HCT116 (cell line): ENCODE measurements at regions not wholly inside any gene's neighbourhood (a gene's known extent, or its start where the extent isn't known, plus 50 kb on each side); places are given as distances from the start of the nearest gene placed in this dataset.

Experiments used
- ATAC-seq: fragments of 200-7000 bp; cut with Tn5 transposase; 2 replicates; pipeline ENCODE4 v1.9.1; 2020; ENCODE audit warnings: mild to moderate bottlenecking, moderate library complexity
- BruUV-seq: library from RNA; stranded (reverse); fragments of 400-500 nt; replicated peaks from 2 replicates; lab custom pipeline; 2021; lab: Mats Ljungman, UMichigan
- CTCF ChIA-PET: fragments of 300-600 bp; sonication (Branson Sonifier 250); formaldehyde crosslinking; loops from one replicate; lab custom pipeline; 2021; ENCODE audit warnings: antibody characterized with exemption; lab: Charles Lee
- POLR2A ChIA-PET: fragments of 300-600, 350-600 bp; sonication (Branson Sonifier 250); formaldehyde crosslinking; loops from one replicate; lab custom pipeline; 2021; ENCODE audit warnings: antibody characterized with exemption; lab: Charles Lee
- RAD21 ChIA-PET, 2 experiments: fragments of 300-600 bp; sonication (Branson Sonifier 250); formaldehyde crosslinking; loops; one replicate each; lab custom pipeline; 2023; ENCODE audit warnings: low total read pairs in 2 of 2; ENCODE audit not compliant: uncharacterized antibody in 2 of 2, unreplicated experiment in 2 of 2, low non-redundant PET in 1 of 2; lab: Charles Lee
- DNase-seq: peaks from one replicate; pipeline ENCODE4 v3.0.0-alpha.2; 2010; ENCODE audit warnings: low read depth, low spot score
- H2AFZ ChIP-seq: fragments of 200-600 bp; shearing (Covaris generic), sonication (generic); 2 replicates; pipeline ENCODE4 v1.6.1; 2017; ENCODE audit warnings: low read depth, mixed run types, mixed read lengths, antibody characterized with exemption, low read length; ENCODE audit not compliant: poor library complexity, severe bottlenecking
- H3K27ac ChIP-seq: 2 replicates; pipeline ENCODE4 v1.5.1; 2012; ENCODE audit warnings: low read depth, low read length
- H3K27me3 ChIP-seq: fragments of 200-600 bp; sonication (generic); 2 replicates; pipeline ENCODE4 v1.6.1; 2016; ENCODE audit warnings: mixed run types, low read length, mixed read lengths; ENCODE audit not compliant: insufficient read depth
- H3K36me3 ChIP-seq, 2 experiments: fragments of 200-500 bp in 1 of 2; fragments of 200-600 bp in 1 of 2; sonication (Bioruptor generic) in 1 of 2; sonication (generic) in 1 of 2; 2 replicates each; pipeline versions ENCODE4 v1.5.1 to v1.6.1; 2014 to 2016; ENCODE audit warnings: low read length in 2 of 2, inconsistent platforms in 1 of 2, mixed read lengths in 1 of 2, mixed run types in 1 of 2; ENCODE audit not compliant: insufficient read depth in 2 of 2, control insufficient read depth in 1 of 2
- H3K4me1 ChIP-seq, 2 experiments: fragments of 200-600 bp in 1 of 2; sonication (generic) in 1 of 2; 2 replicates each; pipeline versions ENCODE4 v1.5.1 to v1.6.1; 2012 to 2017; ENCODE audit warnings: low read length in 2 of 2, inconsistent platforms in 1 of 2, mild to moderate bottlenecking in 1 of 2, mixed read lengths in 1 of 2, mixed run types in 1 of 2, moderate library complexity in 1 of 2; ENCODE audit not compliant: insufficient read depth in 2 of 2, control insufficient read depth in 1 of 2
- H3K4me2 ChIP-seq: fragments of 200-600 bp; sonication (generic); 2 replicates; pipeline ENCODE4 v1.6.1; 2017; ENCODE audit warnings: mixed run types, low read length, mixed read lengths
- H3K4me3 ChIP-seq, 2 experiments: fragments of 200-600 bp in 1 of 2; sonication (generic) in 1 of 2; replicated peaks in 1 of 2; 2 replicates each; pipeline ENCODE4 v1.5.1; 2011 to 2016; ENCODE audit warnings: low read length in 2 of 2, control low read depth in 1 of 2, low read depth in 1 of 2, mild to moderate bottlenecking in 1 of 2, mixed read lengths in 1 of 2, mixed run types in 1 of 2
- H3K79me2 ChIP-seq: fragments of 200-600 bp; sonication (generic); 2 replicates; pipeline ENCODE4 v1.6.1; 2017; ENCODE audit warnings: mild to moderate bottlenecking, mixed run types, low read length, moderate library complexity, mixed read lengths; ENCODE audit not compliant: insufficient read depth
- H3K9ac ChIP-seq: fragments of 200-600 bp; sonication (generic); 2 replicates; pipeline ENCODE4 v1.6.1; 2016; ENCODE audit warnings: low read length, mixed read lengths
- H3K9me2 ChIP-seq: fragments of 200-600 bp; sonication (generic), shearing (Covaris generic); 2 replicates; pipeline ENCODE4 v1.6.1; 2017; ENCODE audit warnings: mixed run types, mild to moderate bottlenecking, moderate library complexity; ENCODE audit not compliant: insufficient read depth
- H3K9me3 ChIP-seq, 2 experiments: fragments of 200-500 bp in 1 of 2; fragments of 200-600 bp in 1 of 2; sonication (Bioruptor generic) in 1 of 2; sonication (generic) in 1 of 2; 2 replicates each; pipeline ENCODE4 v1.6.1; 2014 to 2017; ENCODE audit warnings: low read length in 2 of 2, mixed read lengths in 2 of 2, inconsistent platforms in 1 of 2, low read depth in 1 of 2, mild to moderate bottlenecking in 1 of 2, mixed run types in 1 of 2, moderate library complexity in 1 of 2; ENCODE audit not compliant: control insufficient read depth in 1 of 2, insufficient read depth in 1 of 2
- H4K20me1 ChIP-seq: fragments of 200-600 bp; sonication (generic), shearing (Covaris generic); 2 replicates; pipeline ENCODE4 v1.6.1; 2017; ENCODE audit warnings: mixed run types, mild to moderate bottlenecking, moderate library complexity; ENCODE audit not compliant: insufficient read depth
- CBX3 ChIP-seq: IDR thresholded peaks from 2 replicates; pipeline ENCODE4 v1.6.1; 2012; ENCODE audit warnings: low read depth
- FOSL1 ChIP-seq: IDR thresholded peaks from 2 replicates; pipeline ENCODE4 v1.6.1; 2012; ENCODE audit warnings: low read depth
- POLR2A ChIP-seq: IDR thresholded peaks from 2 replicates; pipeline ENCODE4 v1.7.0; 2011; ENCODE audit warnings: borderline replicate concordance; ENCODE audit not compliant: insufficient read depth, insufficient read length; ENCODE audit errors: extremely low read depth
- POLR2AphosphoS5 ChIP-seq: IDR thresholded peaks from 2 replicates; pipeline ENCODE4 v1.6.1; 2011; ENCODE audit warnings: mild to moderate bottlenecking, low read depth, low read length, moderate library complexity
- RAD21 ChIP-seq: IDR thresholded peaks from 2 replicates; pipeline ENCODE4 v1.6.1; 2012; ENCODE audit warnings: low read depth, mild to moderate bottlenecking
- SIN3A ChIP-seq: IDR thresholded peaks from 2 replicates; pipeline ENCODE4 v1.6.1; 2012; ENCODE audit warnings: low read depth
- SP1 ChIP-seq: IDR thresholded peaks from 2 replicates; pipeline ENCODE4 v1.6.1; 2012; ENCODE audit warnings: low read depth
- SRF ChIP-seq: IDR thresholded peaks from 2 replicates; pipeline ENCODE4 v1.6.1; 2012; ENCODE audit warnings: low read depth
- TCF7L2 ChIP-seq: IDR thresholded peaks from 2 replicates; pipeline ENCODE4 v1.7.0; 2011; ENCODE audit warnings: borderline replicate concordance, inconsistent platforms; ENCODE audit not compliant: insufficient read depth, insufficient read length; ENCODE audit errors: extremely low read depth
- YY1 ChIP-seq: IDR thresholded peaks from 2 replicates; pipeline ENCODE4 v1.6.1; 2011; ENCODE audit warnings: low read length, low read depth, moderate library complexity, mild to moderate bottlenecking; ENCODE audit not compliant: insufficient replicate concordance; ENCODE audit errors: extremely low read depth
- ZFX ChIP-seq: fragments of 450-650 bp; IDR thresholded peaks from 2 replicates; pipeline ENCODE4 v1.6.1; 2017
- intact Hi-C: fragments of 100-400 bp; cut with micrococcal nuclease; formaldehyde crosslinking; loops from 2 replicates; pipeline ENCODE4 v1.10.0; 2022
- TF ChIP-seq, protein P1 (sequence below): IDR thresholded peaks from 2 replicates; pipeline ENCODE4 v1.6.1; 2012; ENCODE audit warnings: low read depth
- TF ChIP-seq, protein P2 (sequence below): IDR thresholded peaks from 2 replicates; pipeline ENCODE4 v1.6.1; 2011; ENCODE audit warnings: mild to moderate bottlenecking, low read length, moderate library complexity; ENCODE audit not compliant: insufficient replicate concordance; ENCODE audit errors: extremely low read depth
- TF ChIP-seq, protein P3 (sequence below), 3 experiments: fragments of 200-600 bp in 1 of 3; sonication (generic) in 1 of 3; IDR thresholded peaks in 2 of 3; conservative IDR thresholded peaks in 1 of 3; 2 replicates each; pipeline ENCODE4 v1.5.1; 2012 to 2017; ENCODE audit warnings: low read depth in 2 of 3, low read length in 2 of 3, antibody characterized with exemption in 1 of 3, borderline replicate concordance in 1 of 3, control low read depth in 1 of 3, mild to moderate bottlenecking in 1 of 3, mixed read lengths in 1 of 3, mixed run types in 1 of 3, moderate library complexity in 1 of 3; ENCODE audit not compliant: insufficient read depth in 1 of 3
- TF ChIP-seq, protein P4 (sequence below): IDR thresholded peaks from 2 replicates; pipeline ENCODE4 v1.6.1; 2012
- TF ChIP-seq, protein P5 (sequence below): IDR thresholded peaks from 2 replicates; pipeline ENCODE4 v1.6.1; 2012

DNA sequence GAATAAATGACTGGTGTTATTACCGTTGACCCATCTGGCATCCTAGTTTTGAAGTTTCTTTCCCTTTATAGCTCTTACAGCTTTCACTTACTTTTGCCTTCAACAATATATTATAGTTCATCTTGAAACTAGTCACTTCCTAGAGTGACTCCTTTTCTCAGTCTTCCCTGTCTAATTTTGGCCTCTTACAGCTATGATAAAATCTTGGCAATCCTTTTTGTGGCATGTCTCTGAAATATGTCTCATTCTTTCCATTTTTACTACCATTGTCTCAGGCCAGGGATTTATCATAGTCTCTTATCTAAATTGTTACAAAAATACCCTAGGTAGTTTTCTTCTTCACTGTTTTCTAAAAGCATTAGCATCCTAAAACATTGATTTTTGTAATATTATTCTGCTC, 621.3 kb upstream of the ZNF608 start:
- Histone ChIP-seq H2AFZ (no peak overlapping the region), H4K20me1 (no peaks in the 10 kb centered on the region), H3K27me3 (no peaks in the 10 kb centered on the region), H3K4me3 (no peak overlapping the region), H3K9ac (no peak overlapping the region), H3K27ac (no peak overlapping the region), H3K9me3 (no peaks in the 10 kb centered on the region), H3K79me2 (no peaks in the 10 kb centered on the region), H3K4me2 (no peak overlapping the region), H3K9me2 (no peaks in the 10 kb centered on the region), H3K4me1 (no peaks in the 10 kb centered on the region), H3K36me3 (no peaks in the 10 kb centered on the region)
- TF ChIP-seq, protein P1, sequence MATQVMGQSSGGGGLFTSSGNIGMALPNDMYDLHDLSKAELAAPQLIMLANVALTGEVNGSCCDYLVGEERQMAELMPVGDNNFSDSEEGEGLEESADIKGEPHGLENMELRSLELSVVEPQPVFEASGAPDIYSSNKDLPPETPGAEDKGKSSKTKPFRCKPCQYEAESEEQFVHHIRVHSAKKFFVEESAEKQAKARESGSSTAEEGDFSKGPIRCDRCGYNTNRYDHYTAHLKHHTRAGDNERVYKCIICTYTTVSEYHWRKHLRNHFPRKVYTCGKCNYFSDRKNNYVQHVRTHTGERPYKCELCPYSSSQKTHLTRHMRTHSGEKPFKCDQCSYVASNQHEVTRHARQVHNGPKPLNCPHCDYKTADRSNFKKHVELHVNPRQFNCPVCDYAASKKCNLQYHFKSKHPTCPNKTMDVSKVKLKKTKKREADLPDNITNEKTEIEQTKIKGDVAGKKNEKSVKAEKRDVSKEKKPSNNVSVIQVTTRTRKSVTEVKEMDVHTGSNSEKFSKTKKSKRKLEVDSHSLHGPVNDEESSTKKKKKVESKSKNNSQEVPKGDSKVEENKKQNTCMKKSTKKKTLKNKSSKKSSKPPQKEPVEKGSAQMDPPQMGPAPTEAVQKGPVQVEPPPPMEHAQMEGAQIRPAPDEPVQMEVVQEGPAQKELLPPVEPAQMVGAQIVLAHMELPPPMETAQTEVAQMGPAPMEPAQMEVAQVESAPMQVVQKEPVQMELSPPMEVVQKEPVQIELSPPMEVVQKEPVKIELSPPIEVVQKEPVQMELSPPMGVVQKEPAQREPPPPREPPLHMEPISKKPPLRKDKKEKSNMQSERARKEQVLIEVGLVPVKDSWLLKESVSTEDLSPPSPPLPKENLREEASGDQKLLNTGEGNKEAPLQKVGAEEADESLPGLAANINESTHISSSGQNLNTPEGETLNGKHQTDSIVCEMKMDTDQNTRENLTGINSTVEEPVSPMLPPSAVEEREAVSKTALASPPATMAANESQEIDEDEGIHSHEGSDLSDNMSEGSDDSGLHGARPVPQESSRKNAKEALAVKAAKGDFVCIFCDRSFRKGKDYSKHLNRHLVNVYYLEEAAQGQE: no peak
- TF ChIP-seq SIN3A: no peak
- TF ChIP-seq, protein P2, sequence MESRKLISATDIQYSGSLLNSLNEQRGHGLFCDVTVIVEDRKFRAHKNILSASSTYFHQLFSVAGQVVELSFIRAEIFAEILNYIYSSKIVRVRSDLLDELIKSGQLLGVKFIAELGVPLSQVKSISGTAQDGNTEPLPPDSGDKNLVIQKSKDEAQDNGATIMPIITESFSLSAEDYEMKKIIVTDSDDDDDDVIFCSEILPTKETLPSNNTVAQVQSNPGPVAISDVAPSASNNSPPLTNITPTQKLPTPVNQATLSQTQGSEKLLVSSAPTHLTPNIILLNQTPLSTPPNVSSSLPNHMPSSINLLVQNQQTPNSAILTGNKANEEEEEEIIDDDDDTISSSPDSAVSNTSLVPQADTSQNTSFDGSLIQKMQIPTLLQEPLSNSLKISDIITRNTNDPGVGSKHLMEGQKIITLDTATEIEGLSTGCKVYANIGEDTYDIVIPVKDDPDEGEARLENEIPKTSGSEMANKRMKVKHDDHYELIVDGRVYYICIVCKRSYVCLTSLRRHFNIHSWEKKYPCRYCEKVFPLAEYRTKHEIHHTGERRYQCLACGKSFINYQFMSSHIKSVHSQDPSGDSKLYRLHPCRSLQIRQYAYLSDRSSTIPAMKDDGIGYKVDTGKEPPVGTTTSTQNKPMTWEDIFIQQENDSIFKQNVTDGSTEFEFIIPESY: no peak
- no peak for TF ChIP-seq SRF
- no peak for TF ChIP-seq ZFX
- no peak for TF ChIP-seq TCF7L2
- no peak for TF ChIP-seq FOSL1
- no peak for TF ChIP-seq CBX3
- TF ChIP-seq, protein P3, sequence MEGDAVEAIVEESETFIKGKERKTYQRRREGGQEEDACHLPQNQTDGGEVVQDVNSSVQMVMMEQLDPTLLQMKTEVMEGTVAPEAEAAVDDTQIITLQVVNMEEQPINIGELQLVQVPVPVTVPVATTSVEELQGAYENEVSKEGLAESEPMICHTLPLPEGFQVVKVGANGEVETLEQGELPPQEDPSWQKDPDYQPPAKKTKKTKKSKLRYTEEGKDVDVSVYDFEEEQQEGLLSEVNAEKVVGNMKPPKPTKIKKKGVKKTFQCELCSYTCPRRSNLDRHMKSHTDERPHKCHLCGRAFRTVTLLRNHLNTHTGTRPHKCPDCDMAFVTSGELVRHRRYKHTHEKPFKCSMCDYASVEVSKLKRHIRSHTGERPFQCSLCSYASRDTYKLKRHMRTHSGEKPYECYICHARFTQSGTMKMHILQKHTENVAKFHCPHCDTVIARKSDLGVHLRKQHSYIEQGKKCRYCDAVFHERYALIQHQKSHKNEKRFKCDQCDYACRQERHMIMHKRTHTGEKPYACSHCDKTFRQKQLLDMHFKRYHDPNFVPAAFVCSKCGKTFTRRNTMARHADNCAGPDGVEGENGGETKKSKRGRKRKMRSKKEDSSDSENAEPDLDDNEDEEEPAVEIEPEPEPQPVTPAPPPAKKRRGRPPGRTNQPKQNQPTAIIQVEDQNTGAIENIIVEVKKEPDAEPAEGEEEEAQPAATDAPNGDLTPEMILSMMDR (IDR thresholded peaks at IDR 0.05 in 2 of 3, conservative IDR thresholded peaks at IDR 0.05 in 1 of 3; ENCODE audit: borderline replicate concordance in 1 of 3, insufficient read depth in 1 of 3, low read depth in 2 of 3, low read length in 2 of 3): no peak
- TF ChIP-seq, protein P4, sequence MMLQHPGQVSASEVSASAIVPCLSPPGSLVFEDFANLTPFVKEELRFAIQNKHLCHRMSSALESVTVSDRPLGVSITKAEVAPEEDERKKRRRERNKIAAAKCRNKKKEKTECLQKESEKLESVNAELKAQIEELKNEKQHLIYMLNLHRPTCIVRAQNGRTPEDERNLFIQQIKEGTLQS: no peak
- TF ChIP-seq POLR2AphosphoS5: no peak
- no peak for TF ChIP-seq YY1
- TF ChIP-seq SP1: no peak
- TF ChIP-seq POLR2A: no peak
- TF ChIP-seq, protein P5, sequence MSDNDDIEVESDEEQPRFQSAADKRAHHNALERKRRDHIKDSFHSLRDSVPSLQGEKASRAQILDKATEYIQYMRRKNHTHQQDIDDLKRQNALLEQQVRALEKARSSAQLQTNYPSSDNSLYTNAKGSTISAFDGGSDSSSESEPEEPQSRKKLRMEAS: no peak
- no peak for TF ChIP-seq RAD21
- CTCF ChIA-PET: no interaction called here
- intact Hi-C loops: no loop called here
- ATAC-seq (no peak), DNase-seq (no peak)
- no TSS peak for BruUV-seq
- POLR2A ChIA-PET: no interaction called here
- RAD21 ChIA-PET: interaction anchor here in 1 of 2 experiments (0.6 kb wide), 1 partner anchor 116 kb away, joined by 3 read pairs; no protein-coding TSS in a partner anchor
